Mesenteric fat pad (tissue), 1 donor: ENCODE measurements at regions not wholly inside any gene's neighbourhood (a gene's known extent, or its start where the extent isn't known, plus 50 kb on each side); places are given as distances from the start of the nearest gene placed in this dataset.

ENCODE experiments used
- DNase-seq: peaks from one replicate; pipeline ENCODE4 v3.0.0-alpha.2; 2020; ENCODE audit warnings: low spot score
- donor health status: DM: yes; HTN: yes; CAD: no.

GRCh38 chr1:30371179-30371788, 352.1 kb downstream of the MATN1 start:
- DNase-seq, result peak; percentile 47

GRCh38 chr1:30368651-30369240, 354.6 kb downstream of the MATN1 start:
- peak; percentile 73 for DNase-seq

- DNase-seq, result peak; percentile 9
Observed at GRCh38 chr1:30366911-30367310, 356.5 kb downstream of the MATN1 start.

- no peak for DNase-seq
Observed at GRCh38 chr1:30366199-30366598, 357.2 kb downstream of the MATN1 start.

GRCh38 chr1:30365596-30365995, 357.8 kb downstream of the MATN1 start:
- no peak for DNase-seq

GRCh38 chr1:30363031-30363430, 360.4 kb downstream of the MATN1 start:
- no peak for DNase-seq

GRCh38 chr1:30362603-30362990, 360.8 kb downstream of the MATN1 start:
- peak; percentile 55 for DNase-seq

GRCh38 chr1:30361890-30362602, 361.3 kb downstream of the MATN1 start:
- peak; percentile 75 for DNase-seq

GRCh38 chr1:30360753-30361152, 362.6 kb downstream of the MATN1 start:
- no peak for DNase-seq

GRCh38 chr1:30360281-30360680, 363.1 kb downstream of the MATN1 start:
- no peak for DNase-seq

GRCh38 chr1:30359539-30360220, 363.7 kb downstream of the MATN1 start:
- DNase-seq, result no peak

- DNase-seq, result no peak
Observed at GRCh38 chr1:30358500-30358899, 364.9 kb downstream of the MATN1 start.

GRCh38 chr1:30356839-30357238, 366.5 kb downstream of the MATN1 start:
- DNase-seq, result peak; percentile 57

- no peak for DNase-seq
Observed at GRCh38 chr1:30354410-30354809, 369.0 kb downstream of the MATN1 start.

GRCh38 chr1:30353637-30354036, 369.7 kb downstream of the MATN1 start:
- no peak for DNase-seq

GRCh38 chr1:30348147-30348546, 375.2 kb downstream of the MATN1 start:
- DNase-seq, result no peak

GRCh38 chr1:30345491-30346130, 377.8 kb downstream of the MATN1 start:
- DNase-seq, result no peak

GRCh38 chr1:30343562-30343961, 379.8 kb downstream of the MATN1 start:
- DNase-seq, result no peak

GRCh38 chr1:30342535-30343141, 380.7 kb downstream of the MATN1 start:
- DNase-seq, result peak; percentile 59

- no peak for DNase-seq
Observed at GRCh38 chr1:30340934-30341333, 382.5 kb downstream of the MATN1 start.

- no peak for DNase-seq
Observed at GRCh38 chr1:30339866-30340265, 383.5 kb downstream of the MATN1 start.
